CD4-positive, alpha-beta T cell treated with Interleukin-21 for 1 hour (primary cell): ENCODE measurements at regions not wholly inside any gene's neighbourhood (a gene's known extent, or its start where the extent isn't known, plus 50 kb on each side); places are given as distances from the start of the nearest gene placed in this dataset.

Source experiments
- DNase-seq: peaks from one replicate; pipeline ENCODE4 v3.0.0-alpha.2; 2020

- no peak for DNase-seq
Measured at GRCh38 chr4:135804785-135805184, 1603.2 kb upstream of the PABPC4L start.

- DNase-seq, result no peak
Measured at GRCh38 chr4:135777361-135777760, 1575.8 kb upstream of the PABPC4L start.

GRCh38 chr4:135775909-135776308 lies 1574.3 kb upstream of the PABPC4L start:
- no peak for DNase-seq

- DNase-seq, result no peak
Measured at GRCh38 chr4:135770505-135770904, 1568.9 kb upstream of the PABPC4L start.

GRCh38 chr4:135744928-135745327 lies 1543.3 kb upstream of the PABPC4L start:
- DNase-seq, result no peak

- DNase-seq, result no peak
Measured at GRCh38 chr4:135741583-135741982, 1540.0 kb upstream of the PABPC4L start.

GRCh38 chr4:135739354-135739753 lies 1537.8 kb upstream of the PABPC4L start:
- no peak for DNase-seq

- no peak for DNase-seq
Measured at GRCh38 chr4:135735512-135735911, 1533.9 kb upstream of the PABPC4L start.

GRCh38 chr4:135732448-135732847 lies 1530.9 kb upstream of the PABPC4L start:
- DNase-seq, result no peak

- DNase-seq, result no peak
Measured at GRCh38 chr4:135731682-135732081, 1530.1 kb upstream of the PABPC4L start.

- DNase-seq, result no peak
Measured at GRCh38 chr4:135724421-135724820, 1522.8 kb upstream of the PABPC4L start.

- no peak for DNase-seq
Measured at GRCh38 chr4:135718019-135718418, 1516.4 kb upstream of the PABPC4L start.

- no peak for DNase-seq
Measured at GRCh38 chr4:135705343-135705742, 1503.8 kb upstream of the PABPC4L start.

GRCh38 chr4:135694066-135694465 lies 1492.5 kb upstream of the PABPC4L start:
- DNase-seq, result no peak

- no peak for DNase-seq
Measured at GRCh38 chr4:135684001-135684400, 1482.4 kb upstream of the PABPC4L start.

GRCh38 chr4:135672202-135672601 lies 1470.6 kb upstream of the PABPC4L start:
- DNase-seq, result no peak

GRCh38 chr4:135670548-135670947 lies 1469.0 kb upstream of the PABPC4L start:
- no peak for DNase-seq
